Liver (tissue), 8 donors: ENCODE measurements at regions not wholly inside any gene's neighbourhood (a gene's known extent, or its start where the extent isn't known, plus 50 kb on each side); places are given as distances from the start of the nearest gene placed in this dataset.

ENCODE experiments used
- DNase-seq: peaks from one replicate; pipeline ENCODE4 v3.0.0-alpha.2; 2017; ENCODE audit warnings: low spot score
- H3K27ac ChIP-seq, 2 donors: one replicate each; pipeline ENCODE4 v1.7.0; 2013; ENCODE audit warnings: inconsistent platforms in 2 of 2, low read length in 2 of 2, control low read depth in 1 of 2, low read depth in 1 of 2, mild to moderate bottlenecking in 1 of 2
- H3K27me3 ChIP-seq, 4 donors: one replicate each; pipeline versions ENCODE4 v1.6.1 to v1.7.0; 2013; ENCODE audit warnings: low read length in 3 of 4, inconsistent platforms in 1 of 4, mild to moderate bottlenecking in 1 of 4, moderate library complexity in 1 of 4; ENCODE audit not compliant: control insufficient read depth in 4 of 4, insufficient read depth in 4 of 4
- H3K36me3 ChIP-seq, 4 donors: one replicate each; pipeline versions ENCODE4 v1.6.1 to v1.7.0; 2013; ENCODE audit warnings: low read length in 3 of 4, mild to moderate bottlenecking in 3 of 4, low read depth in 1 of 4, moderate library complexity in 1 of 4; ENCODE audit not compliant: control insufficient read depth in 4 of 4, insufficient read depth in 3 of 4
- H3K4me1 ChIP-seq, 4 donors: one replicate each; pipeline versions ENCODE4 v1.6.1 to v1.7.0; 2013; ENCODE audit warnings: low read length in 3 of 4, mild to moderate bottlenecking in 3 of 4, moderate library complexity in 1 of 4; ENCODE audit not compliant: control insufficient read depth in 4 of 4, insufficient read depth in 4 of 4
- H3K4me3 ChIP-seq, 3 donors: one replicate each; pipeline versions ENCODE4 v1.6.1 to v1.7.0; 2013; ENCODE audit warnings: low read length in 3 of 3, control low read depth in 1 of 3, low read depth in 1 of 3, mild to moderate bottlenecking in 1 of 3
- H3K9ac ChIP-seq, 2 donors: one replicate each; pipeline ENCODE4 v1.7.0; 2013; ENCODE audit warnings: low read length in 2 of 2, mild to moderate bottlenecking in 2 of 2, moderate library complexity in 2 of 2, control low read depth in 1 of 2, low read depth in 1 of 2
- H3K9me3 ChIP-seq, 4 donors: one replicate each; pipeline versions ENCODE4 v1.6.1 to v1.7.0; 2013; ENCODE audit warnings: low read length in 3 of 4; ENCODE audit not compliant: control insufficient read depth in 4 of 4
- ATF3 ChIP-seq: IDR thresholded peaks from 2 replicates; pipeline ENCODE4 v1.6.1; 2016; ENCODE audit warnings: antibody characterized with exemption
- CTCF ChIP-seq: fragments of 150-350 bp; IDR thresholded peaks from 2 replicates; pipeline ENCODE4 v1.5.1; 2017; ENCODE audit warnings: improper control_type of control experiment, low read depth, low read length; ENCODE audit not compliant: missing input control
- EGR1 ChIP-seq, 2 donors: IDR thresholded peaks; 2 replicates each; pipeline ENCODE4 v1.6.1; 2016 to 2018; ENCODE audit warnings: antibody characterized with exemption in 2 of 2, low read depth in 2 of 2
- FOXA1 ChIP-seq: IDR thresholded peaks from 2 replicates; pipeline ENCODE4 v1.6.1; 2016; ENCODE audit warnings: antibody characterized with exemption
- FOXA2 ChIP-seq: IDR thresholded peaks from 2 replicates; pipeline ENCODE4 v1.6.1; 2016; ENCODE audit warnings: antibody characterized with exemption
- GABPA ChIP-seq, 2 donors: IDR thresholded peaks in 1 of 2; conservative IDR thresholded peaks in 1 of 2; 2 replicates each; pipeline ENCODE4 v1.6.1; 2016; ENCODE audit warnings: antibody characterized with exemption in 2 of 2, mild to moderate bottlenecking in 1 of 2, moderate library complexity in 1 of 2
- HNF4A ChIP-seq, 2 donors: conservative IDR thresholded peaks; 2 replicates each; pipeline ENCODE4 v1.6.1; 2016; ENCODE audit warnings: antibody characterized with exemption in 2 of 2, mild to moderate bottlenecking in 2 of 2
- HNF4G ChIP-seq: IDR thresholded peaks from 2 replicates; pipeline ENCODE4 v1.6.1; 2016; ENCODE audit warnings: antibody characterized with exemption
- JUND ChIP-seq, 2 donors: IDR thresholded peaks; 2 replicates each; pipeline ENCODE4 v1.6.1; 2016; ENCODE audit warnings: antibody characterized with exemption in 2 of 2
- MAX ChIP-seq: IDR thresholded peaks from 2 replicates; pipeline ENCODE4 v1.6.1; 2016; ENCODE audit warnings: antibody characterized with exemption
- NR2F2 ChIP-seq: IDR thresholded peaks from 2 replicates; pipeline ENCODE4 v1.6.1; 2016; ENCODE audit warnings: antibody characterized with exemption
- REST ChIP-seq: IDR thresholded peaks from 2 replicates; pipeline ENCODE4 v1.6.1; 2016; ENCODE audit warnings: antibody characterized with exemption, mild to moderate bottlenecking
- RXRA ChIP-seq, 2 donors: IDR thresholded peaks; 2 replicates each; pipeline ENCODE4 v1.6.1; 2017 to 2018; ENCODE audit warnings: antibody characterized with exemption in 2 of 2, mild to moderate bottlenecking in 1 of 2
- SP1 ChIP-seq: IDR thresholded peaks from 2 replicates; pipeline ENCODE4 v1.6.1; 2018; ENCODE audit warnings: antibody characterized with exemption, mild to moderate bottlenecking
- TAF1 ChIP-seq: conservative IDR thresholded peaks from 2 replicates; pipeline ENCODE4 v1.6.1; 2016; ENCODE audit warnings: antibody characterized with exemption, mild to moderate bottlenecking
- YY1 ChIP-seq: IDR thresholded peaks from 2 replicates; pipeline ENCODE4 v1.6.1; 2016; ENCODE audit warnings: antibody characterized with exemption, mild to moderate bottlenecking
- ZBTB33 ChIP-seq: IDR thresholded peaks from 2 replicates; pipeline ENCODE4 v1.6.1; 2016; ENCODE audit warnings: antibody characterized with exemption
- WGBS: extraction: QIAGEN DNeasy Blood & Tissue Kit; methylation state at CpG from one replicate; pipeline ENCODE4 v1.1.7; 2013; 5-methylcytosine and 5-hydroxymethylcytosine counted together
- donor health status: healthy.
- donor health status: healthy.
- donor health status: healthy.
- donor health status: healthy.
- donor health status: healthy.

- no peak overlapping the region for H3K27ac ChIP-seq
- no peaks in the 10 kb centered on the region for H3K27me3 ChIP-seq
- no peak overlapping the region for H3K4me3 ChIP-seq
- no peak for DNase-seq
- H3K9ac ChIP-seq, result no peak overlapping the region
- no peaks in the 10 kb centered on the region for H3K9me3 ChIP-seq
- no peaks in the 10 kb centered on the region for H3K36me3 ChIP-seq
- WGBS, result 41% methylated on average over 1 of the region's 1 CpG
- H3K4me1 ChIP-seq, result no peaks in the 10 kb centered on the region
- TF ChIP-seq YY1 (no peak), NR2F2 (no peak), HNF4A (conservative IDR thresholded peaks at IDR 0.05) (no peak), GABPA (IDR thresholded peaks at IDR 0.05 in 1 of 2, conservative IDR thresholded peaks at IDR 0.05 in 1 of 2) (no peak), RXRA (IDR thresholded peaks at IDR 0.05) (no peak), JUND (IDR thresholded peaks at IDR 0.05) (no peak), EGR1 (IDR thresholded peaks at IDR 0.05; ENCODE audit: low read depth in 2 of 2) (no peak), FOXA1 (no peak), MAX (no peak), HNF4G (no peak), REST (no peak), TAF1 (no peak), ATF3 (no peak), ZBTB33 (no peak), CTCF (no peak)
These were observed 611.7 kb downstream of the ZIC1 start for GRCh38 chr3:148020861-148021260.

- 94% methylated on average over 6 of the region's 6 CpGs for WGBS
- H3K27ac ChIP-seq, result no peak overlapping the region
- TF ChIP-seq ATF3, result no peak
- no peak for TF ChIP-seq EGR1 (IDR thresholded peaks at IDR 0.05; ENCODE audit: low read depth in 2 of 2)
- TF ChIP-seq TAF1, result no peak
- no peak for TF ChIP-seq FOXA2
- TF ChIP-seq REST, result no peak
- no peak for TF ChIP-seq FOXA1
- TF ChIP-seq MAX, result no peak
- no peak for TF ChIP-seq HNF4G
- no peak for TF ChIP-seq YY1
- TF ChIP-seq GABPA (IDR thresholded peaks at IDR 0.05 in 1 of 2, conservative IDR thresholded peaks at IDR 0.05 in 1 of 2), result no peak
- TF ChIP-seq SP1, result no peak
- no peak for TF ChIP-seq ZBTB33
- no peak for TF ChIP-seq HNF4A (conservative IDR thresholded peaks at IDR 0.05)
- no peak for TF ChIP-seq NR2F2
- TF ChIP-seq JUND (IDR thresholded peaks at IDR 0.05), result no peak
- no peak for TF ChIP-seq RXRA (IDR thresholded peaks at IDR 0.05)
These were observed 612.2 kb downstream of the ZIC1 start for GRCh38 chr3:148021381-148021780.

More at GRCh38 chr3:148021381-148021780, 612.2 kb downstream of the ZIC1 start:
- Histone ChIP-seq H3K9ac (no peak overlapping the region), H3K36me3 (no peaks in the 10 kb centered on the region), H3K9me3 (no peaks in the 10 kb centered on the region), H3K27me3 (no peaks in the 10 kb centered on the region), H3K4me1 (no peaks in the 10 kb centered on the region), H3K4me3 (no peak overlapping the region)
- no peak for DNase-seq
